ENCODE measurements at regions not wholly inside any gene's neighbourhood (a gene's known extent, or its start where the extent isn't known, plus 50 kb on each side); places are given as distances from the start of the nearest gene placed in this dataset.

- no peaks in the 10 kb centered on the region for H3K9me3 ChIP-seq
- no peak overlapping the region for H3K27ac ChIP-seq
- H3K4me1 ChIP-seq = peaks cover 0 to 13% (median 0%) of the 10 kb centered on the region in 3 donors
- H3K4me3 ChIP-seq = no peak overlapping the region
- intact Hi-C loops (cut with DNase I) = no loop called here
- DNase-seq = no peak
- H3K36me3 ChIP-seq = no peaks in the 10 kb centered on the region
- WGBS, 2 donors = 20 to 26% methylated on average over 3 of the region's 3 CpGs
- no peak for TF ChIP-seq CTCF (IDR thresholded peaks at IDR 0.05)
- TF ChIP-seq POLR2A (IDR thresholded peaks at IDR 0.05) = no peak
- no peaks in the 10 kb centered on the region for H3K27me3 ChIP-seq
These were observed 313.7 kb upstream of the COL8A1 start for GRCh38 chr3:99324636-99325203.

- no peak for DNase-seq
- intact Hi-C loops (cut with DNase I) = no loop called here
- 80 to 100% methylated on average over 1 of the region's 1 CpG for WGBS, 2 donors
- Histone ChIP-seq H3K4me3 (no peak overlapping the region), H3K27me3 (no peaks in the 10 kb centered on the region), H3K27ac (no peak overlapping the region), H3K36me3 (no peaks in the 10 kb centered on the region), H3K9me3 (no peaks in the 10 kb centered on the region), H3K4me1 (peaks cover 0 to 13% (median 0%) of the 10 kb centered on the region in 3 donors)
- no peak for TF ChIP-seq CTCF (IDR thresholded peaks at IDR 0.05)
- no peak for TF ChIP-seq POLR2A (IDR thresholded peaks at IDR 0.05)
These were observed 314.5 kb upstream of the COL8A1 start for GRCh38 chr3:99323940-99324339.

DNA sequence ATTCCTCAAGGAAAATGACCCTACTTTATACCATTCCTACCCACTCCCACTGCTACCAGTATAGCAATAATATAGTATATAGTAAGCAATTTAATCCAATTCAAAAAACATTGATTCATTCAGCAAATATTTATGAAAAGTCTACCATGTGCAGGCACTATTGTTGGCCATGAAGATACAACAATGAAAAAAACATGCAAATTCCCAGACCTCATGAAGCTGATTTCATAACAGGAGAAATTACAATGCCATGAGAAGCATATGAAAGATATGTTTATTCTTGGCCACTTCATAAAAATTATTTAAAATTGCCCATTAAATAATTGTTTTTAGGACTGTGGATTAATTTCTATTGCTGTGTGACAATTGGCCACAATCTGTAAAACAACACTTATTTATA is 315.8 kb upstream of the COL8A1 start:
- no peak overlapping the region for H3K4me3 ChIP-seq
- H3K4me1 ChIP-seq = peaks cover 0 to 13% (median 0%) of the 10 kb centered on the region in 3 donors
- TF ChIP-seq POLR2A (IDR thresholded peaks at IDR 0.05) (no peak), CTCF (IDR thresholded peaks at IDR 0.05) (no peak)
- H3K9me3 ChIP-seq = no peaks in the 10 kb centered on the region
- no peaks in the 10 kb centered on the region for H3K36me3 ChIP-seq
- no peak for DNase-seq
- no peaks in the 10 kb centered on the region for H3K27me3 ChIP-seq
- H3K27ac ChIP-seq = no peak overlapping the region
- intact Hi-C loops (cut with DNase I) = no loop called here

DNA sequence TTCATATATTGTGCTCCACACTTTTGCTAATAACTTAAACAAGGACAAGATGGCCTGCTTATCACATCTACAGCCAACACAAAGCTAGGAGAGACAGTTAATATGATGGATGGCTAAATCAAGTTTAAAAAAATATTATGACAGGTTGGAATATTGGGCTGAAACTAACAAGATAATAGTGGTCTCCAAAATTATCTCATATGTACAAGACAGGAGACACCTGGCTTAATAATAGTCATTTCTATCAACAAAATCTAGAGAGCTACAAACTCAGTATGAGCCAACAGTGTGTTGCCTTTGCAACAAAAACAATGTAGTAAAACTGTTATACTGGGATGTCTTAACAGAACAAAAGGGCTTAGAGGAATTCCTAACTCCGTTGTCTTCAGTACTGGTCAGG is 317.1 kb upstream of the COL8A1 start:
- no peaks in the 10 kb centered on the region for H3K27me3 ChIP-seq
- intact Hi-C loops (cut with DNase I) = no loop called here
- no peaks in the 10 kb centered on the region for H3K36me3 ChIP-seq
- no peak overlapping the region for H3K4me3 ChIP-seq
- TF ChIP-seq POLR2A (IDR thresholded peaks at IDR 0.05) = no peak
- TF ChIP-seq CTCF (IDR thresholded peaks at IDR 0.05) = no peak
- no peak for DNase-seq
- peaks cover 0 to 13% (median 0%) of the 10 kb centered on the region in 3 donors for H3K4me1 ChIP-seq
- H3K9me3 ChIP-seq = no peaks in the 10 kb centered on the region
- 73 to 90% methylated on average over 1 of the region's 1 CpG for WGBS, 2 donors
- H3K27ac ChIP-seq = no peak overlapping the region

DNA sequence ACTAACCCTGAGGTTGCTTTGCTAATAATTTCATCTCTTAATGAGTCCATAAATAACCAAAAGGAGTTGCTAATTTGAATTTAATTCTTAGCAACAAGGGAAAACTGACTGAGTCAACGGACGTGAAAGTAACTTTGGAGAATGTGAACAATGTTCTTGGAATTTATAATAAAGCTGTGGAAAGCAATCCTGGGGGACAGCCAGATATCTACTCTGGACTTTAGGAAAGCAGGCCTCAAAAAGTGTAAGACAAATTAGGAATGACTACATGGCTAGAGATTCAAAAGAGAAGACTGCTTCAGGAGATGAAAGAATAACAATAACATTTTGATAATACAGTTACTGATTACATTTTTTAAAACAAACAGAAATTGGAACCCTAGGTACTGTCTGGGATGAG is 318.4 kb upstream of the COL8A1 start:
- Histone ChIP-seq H3K27me3 (no peaks in the 10 kb centered on the region), H3K4me1 (peaks cover 0 to 6% (median 0%) of the 10 kb centered on the region in 3 donors), H3K4me3 (no peak overlapping the region), H3K36me3 (no peaks in the 10 kb centered on the region), H3K9me3 (no peaks in the 10 kb centered on the region), H3K27ac (no peak overlapping the region)
- no peak for DNase-seq
- WGBS, 2 donors = 70 to 72% methylated on average over 2 of the region's 2 CpGs
- TF ChIP-seq POLR2A (IDR thresholded peaks at IDR 0.05) = no peak
- no peak for TF ChIP-seq CTCF (IDR thresholded peaks at IDR 0.05)
- intact Hi-C loops (cut with DNase I) = no loop called here

Data from esophagus squamous epithelium (tissue), 5 donors.